ENCODE measurements at regions not wholly inside any gene's neighbourhood (a gene's known extent, or its start where the extent isn't known, plus 50 kb on each side); places are given as distances from the start of the nearest gene placed in this dataset.

DNA sequence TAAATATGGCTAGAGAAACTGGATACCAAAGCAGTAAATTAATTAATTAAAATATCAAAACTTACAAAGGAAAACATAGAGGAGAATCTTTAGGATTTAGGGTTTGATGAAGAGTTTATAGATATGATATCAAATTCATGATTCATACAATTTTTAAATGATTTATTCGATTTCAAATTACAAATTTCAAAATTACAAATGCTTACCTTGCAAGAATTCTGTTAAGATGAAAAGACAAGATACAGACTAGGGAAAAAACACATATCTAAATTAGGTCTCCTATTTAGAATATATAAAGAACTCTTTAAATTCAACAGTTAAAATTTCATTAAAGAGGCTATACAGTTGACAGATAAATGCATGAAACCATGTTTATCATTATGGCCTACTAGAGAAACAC, 930.7 kb downstream of the ZPLD1 start:
- no peak overlapping the region for H3K4me3 Mint-ChIP-seq (ENCODE audit: unreplicated experiment)
- no peak overlapping the region for H3K27ac Mint-ChIP-seq (ENCODE audit: low read depth, unreplicated experiment)
- peaks cover 49% of the 10 kb centered on the region for H3K27me3 Mint-ChIP-seq (ENCODE audit: insufficient read depth, unreplicated experiment)
- intact Hi-C loops (cut with micrococcal nuclease), result no loop called here
- BruUV-seq (replicated peaks), result no TSS peak
- H3K36me3 Mint-ChIP-seq (ENCODE audit: insufficient read depth, unreplicated experiment), result no peaks in the 10 kb centered on the region
- TF ChIP-seq, protein P1, sequence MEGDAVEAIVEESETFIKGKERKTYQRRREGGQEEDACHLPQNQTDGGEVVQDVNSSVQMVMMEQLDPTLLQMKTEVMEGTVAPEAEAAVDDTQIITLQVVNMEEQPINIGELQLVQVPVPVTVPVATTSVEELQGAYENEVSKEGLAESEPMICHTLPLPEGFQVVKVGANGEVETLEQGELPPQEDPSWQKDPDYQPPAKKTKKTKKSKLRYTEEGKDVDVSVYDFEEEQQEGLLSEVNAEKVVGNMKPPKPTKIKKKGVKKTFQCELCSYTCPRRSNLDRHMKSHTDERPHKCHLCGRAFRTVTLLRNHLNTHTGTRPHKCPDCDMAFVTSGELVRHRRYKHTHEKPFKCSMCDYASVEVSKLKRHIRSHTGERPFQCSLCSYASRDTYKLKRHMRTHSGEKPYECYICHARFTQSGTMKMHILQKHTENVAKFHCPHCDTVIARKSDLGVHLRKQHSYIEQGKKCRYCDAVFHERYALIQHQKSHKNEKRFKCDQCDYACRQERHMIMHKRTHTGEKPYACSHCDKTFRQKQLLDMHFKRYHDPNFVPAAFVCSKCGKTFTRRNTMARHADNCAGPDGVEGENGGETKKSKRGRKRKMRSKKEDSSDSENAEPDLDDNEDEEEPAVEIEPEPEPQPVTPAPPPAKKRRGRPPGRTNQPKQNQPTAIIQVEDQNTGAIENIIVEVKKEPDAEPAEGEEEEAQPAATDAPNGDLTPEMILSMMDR (IDR thresholded peaks at IDR 0.05; ENCODE audit: unreplicated experiment), result no peak
- no peak for DNase-seq (ENCODE audit: unreplicated experiment)
- no peaks in the 10 kb centered on the region for H3K9me3 Mint-ChIP-seq (ENCODE audit: unreplicated experiment)
- ChIA-PET CTCF (no interaction called here), POLR2A (no interaction called here)
- H3K4me1 Mint-ChIP-seq (ENCODE audit: insufficient read depth, unreplicated experiment), result no peaks in the 10 kb centered on the region

DNA sequence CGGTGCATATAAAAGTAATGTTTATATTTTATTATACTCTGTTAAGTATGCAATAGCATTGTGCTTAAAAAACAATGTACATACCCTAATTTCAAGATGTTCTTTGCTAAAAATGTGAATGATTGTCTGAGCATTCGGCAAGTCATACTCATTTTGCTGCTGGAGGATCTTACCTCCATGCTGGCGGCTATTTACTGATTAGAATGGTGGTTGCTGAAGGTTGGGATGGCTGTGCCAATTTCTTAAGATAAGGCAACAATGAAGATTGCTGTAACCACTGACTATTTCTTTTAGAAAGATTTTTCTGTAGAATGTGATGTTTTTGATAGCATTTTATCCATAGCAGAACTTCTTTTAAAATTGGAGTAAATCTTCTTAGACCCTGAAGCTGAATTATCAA, 932.7 kb downstream of the ZPLD1 start:
- CTCF ChIA-PET, result no interaction called here
- no peaks in the 10 kb centered on the region for H3K4me1 Mint-ChIP-seq (ENCODE audit: insufficient read depth, unreplicated experiment)
- no TSS peak for BruUV-seq (replicated peaks)

GRCh38 chr3:103371411-103371810, 936.6 kb downstream of the ZPLD1 start:
- H3K27ac Mint-ChIP-seq (ENCODE audit: low read depth, unreplicated experiment), result no peak overlapping the region
- intact Hi-C loops (cut with micrococcal nuclease), result no loop called here
- BruUV-seq (replicated peaks), result no TSS peak
- DNase-seq (ENCODE audit: unreplicated experiment), result no peak
- H3K4me1 Mint-ChIP-seq (ENCODE audit: insufficient read depth, unreplicated experiment), result no peaks in the 10 kb centered on the region
- CTCF ChIA-PET, result interaction anchor here (0.7 kb wide), 2 partner anchors 504 to 582 kb away, joined by 3 to 5 read pairs; no protein-coding TSS in a partner anchor
- H3K9me3 Mint-ChIP-seq (ENCODE audit: unreplicated experiment), result no peaks in the 10 kb centered on the region
- H3K4me3 Mint-ChIP-seq (ENCODE audit: unreplicated experiment), result no peak overlapping the region
- H3K27me3 Mint-ChIP-seq (ENCODE audit: insufficient read depth, unreplicated experiment), result peaks cover 90% of the 10 kb centered on the region
- TF ChIP-seq, protein P1 (IDR thresholded peaks at IDR 0.05; ENCODE audit: unreplicated experiment), result no peak
- POLR2A ChIA-PET, result interaction anchor here (0.7 kb wide), 1 partner anchor 160 kb away, joined by 3 read pairs; no protein-coding TSS in a partner anchor
- H3K36me3 Mint-ChIP-seq (ENCODE audit: insufficient read depth, unreplicated experiment), result no peaks in the 10 kb centered on the region

More for the DNA sequence above, 932.7 kb downstream of the ZPLD1 start:
- Mint-ChIP-seq H3K27ac (ENCODE audit: low read depth, unreplicated experiment) (no peak overlapping the region), H3K9me3 (ENCODE audit: unreplicated experiment) (no peaks in the 10 kb centered on the region), H3K4me3 (ENCODE audit: unreplicated experiment) (no peak overlapping the region), H3K36me3 (ENCODE audit: insufficient read depth, unreplicated experiment) (no peaks in the 10 kb centered on the region), H3K27me3 (ENCODE audit: insufficient read depth, unreplicated experiment) (peaks cover 66% of the 10 kb centered on the region)
- no peak for DNase-seq (ENCODE audit: unreplicated experiment)
- intact Hi-C loops (cut with micrococcal nuclease), result no loop called here
- TF ChIP-seq, protein P1 (IDR thresholded peaks at IDR 0.05; ENCODE audit: unreplicated experiment), result no peak
- POLR2A ChIA-PET, result no interaction called here

- H3K36me3 Mint-ChIP-seq (ENCODE audit: insufficient read depth, unreplicated experiment), result no peaks in the 10 kb centered on the region
- H3K27ac Mint-ChIP-seq (ENCODE audit: low read depth, unreplicated experiment), result no peak overlapping the region
Observed at GRCh38 chr3:103372031-103372430, 937.2 kb downstream of the ZPLD1 start.

More at GRCh38 chr3:103372031-103372430, 937.2 kb downstream of the ZPLD1 start:
- TF ChIP-seq, protein P1 (IDR thresholded peaks at IDR 0.05; ENCODE audit: unreplicated experiment), result no peak
- H3K27me3 Mint-ChIP-seq (ENCODE audit: insufficient read depth, unreplicated experiment), result peaks cover 90% of the 10 kb centered on the region
- no peak for DNase-seq (ENCODE audit: unreplicated experiment)
- ChIA-PET CTCF (interaction anchor here (1.3 kb wide), 1 partner anchor 699 kb away, joined by 3 read pairs; no protein-coding TSS in a partner anchor), POLR2A (no interaction called here)
- H3K4me1 Mint-ChIP-seq (ENCODE audit: insufficient read depth, unreplicated experiment), result no peaks in the 10 kb centered on the region
- no peaks in the 10 kb centered on the region for H3K9me3 Mint-ChIP-seq (ENCODE audit: unreplicated experiment)
- intact Hi-C loops (cut with micrococcal nuclease), result no loop called here
- no TSS peak for BruUV-seq (replicated peaks)
- H3K4me3 Mint-ChIP-seq (ENCODE audit: unreplicated experiment), result no peak overlapping the region
